Stomach smooth muscle (tissue), 2 donors: ENCODE measurements at regions not wholly inside any gene's neighbourhood (a gene's known extent, or its start where the extent isn't known, plus 50 kb on each side); places are given as distances from the start of the nearest gene placed in this dataset.

Experiments
- H3K27ac ChIP-seq: one replicate; pipeline ENCODE4 v1.7.0; 2013; ENCODE audit warnings: mild to moderate bottlenecking, low read length, inconsistent platforms
- H3K27me3 ChIP-seq, 2 donors: one replicate each; pipeline ENCODE4 v1.7.0; 2013; ENCODE audit warnings: low read length in 2 of 2; ENCODE audit not compliant: insufficient read depth in 2 of 2, control insufficient read depth in 1 of 2
- H3K36me3 ChIP-seq, 2 donors: one replicate each; pipeline ENCODE4 v1.7.0; 2013; ENCODE audit warnings: low read length in 2 of 2; ENCODE audit not compliant: control insufficient read depth in 2 of 2, insufficient read depth in 2 of 2
- H3K4me1 ChIP-seq: one replicate; pipeline ENCODE4 v1.7.0; 2013; ENCODE audit warnings: low read length; ENCODE audit not compliant: control insufficient read depth, insufficient read depth
- H3K4me3 ChIP-seq, 2 donors: one replicate each; pipeline ENCODE4 v1.7.0; 2013; ENCODE audit warnings: low read length in 2 of 2
- H3K9ac ChIP-seq, 2 donors: one replicate each; pipeline ENCODE4 v1.7.0; 2013; ENCODE audit warnings: low read length in 2 of 2, mild to moderate bottlenecking in 1 of 2
- H3K9me3 ChIP-seq, 2 donors: one replicate each; pipeline ENCODE4 v1.7.0; 2013; ENCODE audit warnings: low read length in 2 of 2; ENCODE audit not compliant: control insufficient read depth in 2 of 2
- donor health status: healthy.
- donor health status: Pancreatic carcinoma.

DNA sequence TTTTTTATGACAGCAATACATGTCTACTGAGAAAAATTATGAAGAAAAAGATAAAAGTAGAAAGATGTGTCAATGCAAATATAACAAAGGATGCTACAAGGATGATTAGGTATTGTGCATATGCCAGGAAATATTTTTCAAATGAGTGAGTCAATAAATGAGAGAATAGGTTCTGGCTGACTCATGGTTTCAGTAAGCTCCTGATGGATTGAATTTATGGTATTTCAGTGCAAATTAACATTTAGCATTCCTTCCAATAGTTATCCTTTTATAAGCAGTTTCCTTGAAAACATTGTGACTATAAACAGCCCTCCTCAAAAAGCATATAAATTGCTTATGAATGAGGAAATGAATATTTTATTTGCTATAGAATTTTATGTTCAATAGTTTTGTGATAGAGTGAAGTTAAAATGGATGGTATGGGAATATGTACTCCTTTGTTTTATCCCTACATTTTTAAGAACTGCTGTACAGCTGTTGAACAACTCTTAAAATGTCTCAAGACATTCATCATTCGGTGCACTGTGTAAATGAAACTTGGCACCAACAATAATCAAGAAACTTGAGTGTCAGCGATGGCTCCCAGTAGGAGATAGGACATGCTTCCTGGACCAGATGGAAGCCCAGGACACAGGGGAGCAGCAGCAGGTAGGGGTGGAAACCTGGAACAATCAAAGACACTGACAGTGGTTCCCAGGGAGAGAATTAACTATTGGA is 144.7 kb downstream of the PMAIP1 start:
- no peaks in the 10 kb centered on the region for H3K4me1 ChIP-seq
- no peaks in the 10 kb centered on the region for H3K9me3 ChIP-seq
- H3K36me3 ChIP-seq = no peaks in the 10 kb centered on the region
- no peak overlapping the region for H3K4me3 ChIP-seq
- H3K9ac ChIP-seq = no peak overlapping the region
- no peaks in the 10 kb centered on the region for H3K27me3 ChIP-seq
- no peak overlapping the region for H3K27ac ChIP-seq

- Histone ChIP-seq H3K4me3 (no peak overlapping the region), H3K27ac (no peak overlapping the region), H3K4me1 (no peaks in the 10 kb centered on the region), H3K9me3 (no peaks in the 10 kb centered on the region), H3K36me3 (no peaks in the 10 kb centered on the region), H3K9ac (no peak overlapping the region), H3K27me3 (no peaks in the 10 kb centered on the region)
Measured at GRCh38 chr18:60040971-60041370, 141.2 kb downstream of the PMAIP1 start.

- H3K4me3 ChIP-seq = no peak overlapping the region
- no peaks in the 10 kb centered on the region for H3K9me3 ChIP-seq
- no peaks in the 10 kb centered on the region for H3K36me3 ChIP-seq
- no peak overlapping the region for H3K9ac ChIP-seq
- no peaks in the 10 kb centered on the region for H3K4me1 ChIP-seq
- no peak overlapping the region for H3K27ac ChIP-seq
- no peaks in the 10 kb centered on the region for H3K27me3 ChIP-seq
Measured at GRCh38 chr18:60038731-60039130, 138.9 kb downstream of the PMAIP1 start.

GRCh38 chr18:60027397-60027796 is 127.6 kb downstream of the PMAIP1 start:
- no peaks in the 10 kb centered on the region for H3K9me3 ChIP-seq
- no peaks in the 10 kb centered on the region for H3K27me3 ChIP-seq
- H3K27ac ChIP-seq = no peak overlapping the region
- no peak overlapping the region for H3K9ac ChIP-seq
- H3K4me3 ChIP-seq = no peak overlapping the region
- peaks cover 4% of the 10 kb centered on the region for H3K4me1 ChIP-seq
- no peaks in the 10 kb centered on the region for H3K36me3 ChIP-seq

GRCh38 chr18:60024857-60025256 is 125.1 kb downstream of the PMAIP1 start:
- Histone ChIP-seq H3K27ac (no peak overlapping the region), H3K9me3 (no peaks in the 10 kb centered on the region), H3K4me1 (peaks cover 10% of the 10 kb centered on the region), H3K4me3 (no peak overlapping the region), H3K27me3 (no peaks in the 10 kb centered on the region), H3K36me3 (no peaks in the 10 kb centered on the region), H3K9ac (no peak overlapping the region)

GRCh38 chr18:60024345-60024744 is 124.5 kb downstream of the PMAIP1 start:
- no peak overlapping the region for H3K27ac ChIP-seq
- no peaks in the 10 kb centered on the region for H3K27me3 ChIP-seq
- no peak overlapping the region for H3K4me3 ChIP-seq
- H3K9me3 ChIP-seq = no peaks in the 10 kb centered on the region
- no peak overlapping the region for H3K9ac ChIP-seq
- H3K4me1 ChIP-seq = peaks cover 10% of the 10 kb centered on the region
- no peaks in the 10 kb centered on the region for H3K36me3 ChIP-seq

DNA sequence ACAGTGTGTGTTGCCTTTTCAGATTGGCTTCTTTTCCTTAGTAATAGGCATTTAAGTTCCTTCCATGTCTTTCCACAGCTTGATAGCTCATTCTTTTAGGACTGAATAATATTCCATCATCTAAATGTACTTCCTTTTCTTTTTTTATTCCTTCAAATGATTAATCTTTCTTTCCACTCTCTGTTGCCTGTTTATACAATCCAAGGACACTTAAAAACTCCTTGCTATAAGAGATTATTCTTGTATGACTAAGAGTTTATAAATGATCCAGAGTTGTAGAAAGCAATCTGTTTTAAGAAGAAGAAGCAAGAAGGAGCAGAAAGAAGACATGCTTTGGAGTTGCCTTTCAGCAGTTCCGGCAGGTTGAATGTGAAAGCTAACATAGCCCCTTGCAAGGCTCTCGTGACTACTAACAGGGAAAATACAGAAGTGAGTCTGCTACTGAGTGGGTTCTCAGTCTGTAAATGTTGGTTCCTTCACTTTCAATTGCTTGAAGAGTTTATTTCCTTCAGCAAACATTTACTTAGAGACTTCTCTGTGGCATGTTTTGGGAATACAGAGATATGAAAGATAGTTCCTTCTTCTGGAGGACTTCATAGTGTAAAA is 123.0 kb downstream of the PMAIP1 start:
- Histone ChIP-seq H3K4me1 (peaks cover 10% of the 10 kb centered on the region), H3K9ac (no peak overlapping the region), H3K4me3 (peak overlapping the region in 1 of 2 donors; percentile 24), H3K27me3 (no peaks in the 10 kb centered on the region), H3K27ac (no peak overlapping the region), H3K9me3 (no peaks in the 10 kb centered on the region), H3K36me3 (no peaks in the 10 kb centered on the region)

- Histone ChIP-seq H3K9me3 (no peaks in the 10 kb centered on the region), H3K36me3 (no peaks in the 10 kb centered on the region), H3K4me3 (no peak overlapping the region), H3K27ac (no peak overlapping the region), H3K27me3 (no peaks in the 10 kb centered on the region), H3K9ac (no peak overlapping the region), H3K4me1 (peaks cover 10% of the 10 kb centered on the region)
Measured at GRCh38 chr18:60021556-60021955, 121.8 kb downstream of the PMAIP1 start.

- H3K4me3 ChIP-seq = no peak overlapping the region
- no peaks in the 10 kb centered on the region for H3K9me3 ChIP-seq
- H3K36me3 ChIP-seq = no peaks in the 10 kb centered on the region
- H3K27me3 ChIP-seq = no peaks in the 10 kb centered on the region
- no peak overlapping the region for H3K9ac ChIP-seq
- H3K27ac ChIP-seq = no peak overlapping the region
- peaks cover 10% of the 10 kb centered on the region for H3K4me1 ChIP-seq
Measured at GRCh38 chr18:60020107-60020925, 120.5 kb downstream of the PMAIP1 start.

DNA sequence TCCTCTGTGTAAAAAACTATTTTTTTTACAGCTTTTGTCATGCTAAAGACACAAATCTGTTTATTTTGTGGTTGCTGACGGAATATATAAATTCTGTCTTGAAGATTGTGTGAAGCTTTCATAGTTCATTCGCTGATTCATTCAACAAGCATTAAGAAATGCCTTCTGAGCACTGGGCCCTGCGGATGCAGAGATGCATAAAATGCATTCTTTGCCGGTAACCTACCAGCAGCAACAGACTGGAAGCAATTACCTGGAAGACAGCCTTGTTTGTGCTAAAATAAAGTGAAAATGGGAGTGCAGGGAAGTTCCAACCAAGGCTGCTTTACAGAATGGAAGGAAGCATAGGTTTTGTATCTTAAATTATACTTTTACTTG is 119.7 kb downstream of the PMAIP1 start:
- H3K27me3 ChIP-seq = no peaks in the 10 kb centered on the region
- H3K9me3 ChIP-seq = no peaks in the 10 kb centered on the region
- H3K36me3 ChIP-seq = no peaks in the 10 kb centered on the region
- H3K4me3 ChIP-seq = no peak overlapping the region
- no peak overlapping the region for H3K9ac ChIP-seq
- no peak overlapping the region for H3K27ac ChIP-seq
- peaks cover 9% of the 10 kb centered on the region for H3K4me1 ChIP-seq
